ENCODE measurements at regions not wholly inside any gene's neighbourhood (a gene's known extent, or its start where the extent isn't known, plus 50 kb on each side); places are given as distances from the start of the nearest gene placed in this dataset.

DNA sequence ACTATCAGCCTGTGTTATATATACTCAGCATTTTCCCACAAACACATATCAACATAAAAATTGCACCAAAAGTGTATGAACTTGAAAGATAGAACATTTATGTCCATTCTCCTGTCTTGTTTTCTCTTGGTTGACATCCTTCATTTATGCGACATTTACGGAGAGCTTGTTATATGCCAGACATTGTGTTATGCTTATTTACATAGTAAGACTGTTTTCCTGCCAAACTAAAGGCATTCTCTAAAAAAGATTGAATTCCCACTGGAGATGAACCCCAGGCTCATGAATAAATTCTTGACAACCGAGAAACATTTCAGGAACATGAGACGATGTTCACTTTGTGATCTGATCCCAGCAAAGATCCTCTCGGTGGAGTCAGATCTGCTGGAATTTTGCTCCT lies 131.0 kb downstream of the RAP2A start:
- in situ Hi-C loops (cut with MboI), result loop anchor here (10.0 kb wide), 1 partner anchor 560 kb away; no protein-coding TSS in a partner anchor
- CTCF ChIA-PET (ENCODE audit: low intra/inter-chr PET ratio), result no interaction called here
- TF ChIP-seq, protein P1, sequence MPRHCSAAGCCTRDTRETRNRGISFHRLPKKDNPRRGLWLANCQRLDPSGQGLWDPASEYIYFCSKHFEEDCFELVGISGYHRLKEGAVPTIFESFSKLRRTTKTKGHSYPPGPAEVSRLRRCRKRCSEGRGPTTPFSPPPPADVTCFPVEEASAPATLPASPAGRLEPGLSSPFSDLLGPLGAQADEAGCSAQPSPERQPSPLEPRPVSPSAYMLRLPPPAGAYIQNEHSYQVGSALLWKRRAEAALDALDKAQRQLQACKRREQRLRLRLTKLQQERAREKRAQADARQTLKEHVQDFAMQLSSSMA (CRISPR knock-in tag; IDR thresholded peaks at IDR 0.05), result no peak
- TF ChIP-seq E2F4 (CRISPR knock-in tag; IDR thresholded peaks at IDR 0.05; ENCODE audit: low read depth), result no peak
- TF ChIP-seq FOXJ2 (tag; IDR thresholded peaks at IDR 0.05), result no peak
- TF ChIP-seq ZNF77 (CRISPR knock-in tag; IDR thresholded peaks at IDR 0.05), result no peak
- no peak for TF ChIP-seq KLF10 (CRISPR knock-in tag; IDR thresholded peaks at IDR 0.05)
- no peak for TF ChIP-seq BCOR (IDR thresholded peaks at IDR 0.05)
- no peak for TF ChIP-seq C11orf30 (IDR thresholded peaks at IDR 0.05; ENCODE audit: low read depth)
- TF ChIP-seq, protein P2, sequence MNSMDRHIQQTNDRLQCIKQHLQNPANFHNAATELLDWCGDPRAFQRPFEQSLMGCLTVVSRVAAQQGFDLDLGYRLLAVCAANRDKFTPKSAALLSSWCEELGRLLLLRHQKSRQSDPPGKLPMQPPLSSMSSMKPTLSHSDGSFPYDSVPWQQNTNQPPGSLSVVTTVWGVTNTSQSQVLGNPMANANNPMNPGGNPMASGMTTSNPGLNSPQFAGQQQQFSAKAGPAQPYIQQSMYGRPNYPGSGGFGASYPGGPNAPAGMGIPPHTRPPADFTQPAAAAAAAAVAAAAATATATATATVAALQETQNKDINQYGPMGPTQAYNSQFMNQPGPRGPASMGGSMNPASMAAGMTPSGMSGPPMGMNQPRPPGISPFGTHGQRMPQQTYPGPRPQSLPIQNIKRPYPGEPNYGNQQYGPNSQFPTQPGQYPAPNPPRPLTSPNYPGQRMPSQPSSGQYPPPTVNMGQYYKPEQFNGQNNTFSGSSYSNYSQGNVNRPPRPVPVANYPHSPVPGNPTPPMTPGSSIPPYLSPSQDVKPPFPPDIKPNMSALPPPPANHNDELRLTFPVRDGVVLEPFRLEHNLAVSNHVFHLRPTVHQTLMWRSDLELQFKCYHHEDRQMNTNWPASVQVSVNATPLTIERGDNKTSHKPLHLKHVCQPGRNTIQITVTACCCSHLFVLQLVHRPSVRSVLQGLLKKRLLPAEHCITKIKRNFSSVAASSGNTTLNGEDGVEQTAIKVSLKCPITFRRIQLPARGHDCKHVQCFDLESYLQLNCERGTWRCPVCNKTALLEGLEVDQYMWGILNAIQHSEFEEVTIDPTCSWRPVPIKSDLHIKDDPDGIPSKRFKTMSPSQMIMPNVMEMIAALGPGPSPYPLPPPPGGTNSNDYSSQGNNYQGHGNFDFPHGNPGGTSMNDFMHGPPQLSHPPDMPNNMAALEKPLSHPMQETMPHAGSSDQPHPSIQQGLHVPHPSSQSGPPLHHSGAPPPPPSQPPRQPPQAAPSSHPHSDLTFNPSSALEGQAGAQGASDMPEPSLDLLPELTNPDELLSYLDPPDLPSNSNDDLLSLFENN (IDR thresholded peaks at IDR 0.05; ENCODE audit: low read depth in 2 of 2, low read length in 2 of 2), result no peak
- TF ChIP-seq ZNF830 (CRISPR knock-in tag; IDR thresholded peaks at IDR 0.05), result no peak
- no peak for TF ChIP-seq IRF9 (tag; IDR thresholded peaks at IDR 0.05)
- no peak for TF ChIP-seq NFIX (CRISPR knock-in tag; IDR thresholded peaks at IDR 0.05; ENCODE audit: low read depth)
- no peak for TF ChIP-seq ETV5 (CRISPR knock-in tag; IDR thresholded peaks at IDR 0.05; ENCODE audit: low read depth)
- TF ChIP-seq BRCA1 (IDR thresholded peaks at IDR 0.05), result no peak
- TF ChIP-seq BRCA1 (CRISPR knock-in tag; IDR thresholded peaks at IDR 0.05), result no peak
- TF ChIP-seq ETV1 (tag; conservative IDR thresholded peaks at IDR 0.05; ENCODE audit: low read depth), result no peak

More for the DNA sequence above, 131.0 kb downstream of the RAP2A start:
- ATAC-seq (no peak), FAIRE-seq (no peak), DNase-seq (ENCODE audit: extremely low read depth in 1 of 4, low spot score in 3 of 4) (no peak)
- Histone ChIP-seq H3K27ac (ENCODE audit: extremely low read depth, low read depth, low read length) (no peak overlapping the region), H3K4me2 (ENCODE audit: insufficient read depth, low read length) (no peak overlapping the region), H3K36me3 (ENCODE audit: control insufficient read depth, insufficient read depth, low read length) (no peaks in the 10 kb centered on the region), H3K9me3 (replicated peaks; ENCODE audit: control insufficient read depth, insufficient read depth, low read depth, low read length) (no peaks in the 10 kb centered on the region), H3K79me2 (ENCODE audit: control insufficient read depth, insufficient read depth, low read length) (no peaks in the 10 kb centered on the region), H3K4me3 (no peak overlapping the region), H3K4me1 (replicated peaks in 1 of 2; ENCODE audit: control insufficient read depth in 2 of 2, insufficient read depth in 2 of 2, low read length in 2 of 2) (no peaks in the 10 kb centered on the region), H3K9ac (ENCODE audit: insufficient read depth in 1 of 2, low read depth in 2 of 2, low read length in 2 of 2) (no peak overlapping the region), H3K27me3 (ENCODE audit: control insufficient read depth in 2 of 2, insufficient read depth in 2 of 2, low read length in 2 of 2) (no peaks in the 10 kb centered on the region; a peak in 1 of 5 replicates), H2AFZ (ENCODE audit: low read depth, low read length) (no peak overlapping the region), H3K9me1 (ENCODE audit: control insufficient read depth, insufficient read depth, low read length) (no peaks in the 10 kb centered on the region), H4K20me1 (replicated peaks; ENCODE audit: control insufficient read depth, insufficient read depth, low read length) (no peaks in the 10 kb centered on the region)
- no TSS peak for BruUV-seq (replicated peaks)
- intact Hi-C loops (cut with micrococcal nuclease), result loop anchor here (5.0 to 10.0 kb wide), 2 partner anchors 200 to 533 kb away; no protein-coding TSS in a partner anchor
- POLR2A ChIA-PET, result no interaction called here
- 1% methylated on average over 5 of the region's 5 CpGs for WGBS (ENCODE audit: insufficient coverage, low coverage, missing lambda C conversion rate)

All from K562 (cell line).